ENCODE measurements at regions not wholly inside any gene's neighbourhood (a gene's known extent, or its start where the extent isn't known, plus 50 kb on each side); places are given as distances from the start of the nearest gene placed in this dataset.

DNA sequence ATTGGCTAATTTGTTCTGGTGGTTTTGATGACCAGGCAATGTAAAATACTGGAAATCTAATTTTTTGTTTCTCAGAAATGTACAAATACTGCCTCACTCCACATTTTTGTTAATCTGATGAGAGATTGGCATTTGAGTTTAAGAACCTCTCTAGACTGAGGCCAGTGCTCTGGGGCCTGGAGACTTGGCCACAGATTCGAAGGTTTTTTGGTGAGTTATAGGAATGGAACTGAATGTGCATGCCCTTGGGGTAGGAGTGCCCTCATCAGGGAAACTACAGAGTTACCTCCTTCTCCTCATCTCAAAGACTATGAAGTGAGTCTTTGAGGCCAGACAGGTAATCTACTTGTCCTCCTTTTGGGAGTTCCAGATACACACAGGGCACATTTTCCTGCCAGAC is 347.9 kb downstream of the LTN1 start:
- Histone ChIP-seq H3K4me3 (ENCODE audit: low read depth in 1 of 5, low read length in 5 of 5) (no peak overlapping the region), H3K9ac (ENCODE audit: low read length in 5 of 5) (no peak overlapping the region), H3K9me3 (ENCODE audit: control insufficient read depth in 5 of 5, low read length in 5 of 5) (peaks cover 0 to 2% (median 0%) of the 10 kb centered on the region in 5 donors), H3K27me3 (ENCODE audit: control insufficient read depth in 5 of 5, insufficient read depth in 4 of 5, low read length in 5 of 5) (no peaks in the 10 kb centered on the region), H3K27ac (ENCODE audit: low read depth, low read length) (no peak overlapping the region), H3K4me1 (ENCODE audit: control insufficient read depth in 5 of 5, insufficient read depth in 5 of 5, low read length in 5 of 5) (peaks cover 0 to 4% (median 0%) of the 10 kb centered on the region in 5 donors), H3K36me3 (ENCODE audit: control insufficient read depth in 5 of 5, insufficient read depth in 5 of 5, low read length in 5 of 5) (no peaks in the 10 kb centered on the region)

DNA sequence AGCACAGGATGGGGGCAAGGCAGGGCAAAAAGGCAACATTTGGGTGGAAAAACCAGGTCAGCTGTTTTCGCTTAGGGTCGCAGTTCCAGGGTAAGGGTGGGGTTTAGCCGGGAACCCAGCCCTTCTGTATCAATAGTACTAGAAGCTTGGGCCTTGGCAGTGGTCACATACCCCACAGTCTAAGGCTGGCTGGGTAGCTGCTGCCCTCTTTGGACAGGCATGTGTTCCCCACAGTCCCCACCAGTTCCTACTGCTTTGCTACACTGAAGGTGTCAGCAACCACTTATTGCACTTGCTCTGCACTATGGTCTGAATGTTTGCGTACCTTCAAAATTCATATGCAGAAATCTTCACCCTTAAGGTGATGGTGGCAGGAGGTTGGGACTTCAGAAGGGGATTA is 349.8 kb downstream of the LTN1 start:
- H3K27me3 ChIP-seq (ENCODE audit: control insufficient read depth in 5 of 5, insufficient read depth in 4 of 5, low read length in 5 of 5): no peaks in the 10 kb centered on the region
- H3K36me3 ChIP-seq (ENCODE audit: control insufficient read depth in 5 of 5, insufficient read depth in 5 of 5, low read length in 5 of 5): no peaks in the 10 kb centered on the region
- H3K9me3 ChIP-seq (ENCODE audit: control insufficient read depth in 5 of 5, low read length in 5 of 5): peaks cover 0 to 2% (median 0%) of the 10 kb centered on the region in 5 donors
- H3K4me1 ChIP-seq (ENCODE audit: control insufficient read depth in 5 of 5, insufficient read depth in 5 of 5, low read length in 5 of 5): peaks cover 0 to 4% (median 0%) of the 10 kb centered on the region in 5 donors
- no peak overlapping the region for H3K9ac ChIP-seq (ENCODE audit: low read length in 5 of 5)
- H3K27ac ChIP-seq (ENCODE audit: low read depth, low read length): no peak overlapping the region
- H3K4me3 ChIP-seq (ENCODE audit: low read depth in 1 of 5, low read length in 5 of 5): no peak overlapping the region

DNA sequence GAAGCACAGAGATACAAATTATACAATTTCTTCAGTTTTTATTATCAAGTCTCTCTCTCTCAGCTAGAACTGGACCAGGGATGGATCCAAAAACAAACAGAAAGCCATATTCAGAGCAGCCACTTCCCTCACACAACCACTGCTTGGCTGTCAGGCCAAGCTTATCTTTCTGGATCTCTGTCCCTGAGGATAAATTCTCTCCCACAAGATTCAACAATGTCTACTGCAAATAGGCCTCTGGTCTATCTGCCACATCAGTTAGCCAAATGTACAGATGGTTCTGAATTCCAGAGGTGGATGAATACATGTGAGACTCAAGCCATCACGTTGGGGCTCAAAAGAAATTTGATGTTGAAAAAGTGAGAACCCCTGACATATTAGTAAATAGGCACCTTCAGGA is 350.9 kb downstream of the LTN1 start:
- Histone ChIP-seq H3K9me3 (ENCODE audit: control insufficient read depth in 5 of 5, low read length in 5 of 5) (peaks cover 0 to 2% (median 0%) of the 10 kb centered on the region in 5 donors), H3K27me3 (ENCODE audit: control insufficient read depth in 5 of 5, insufficient read depth in 4 of 5, low read length in 5 of 5) (no peaks in the 10 kb centered on the region), H3K4me1 (ENCODE audit: control insufficient read depth in 5 of 5, insufficient read depth in 5 of 5, low read length in 5 of 5) (peaks cover 0 to 4% (median under 1%) of the 10 kb centered on the region in 5 donors), H3K4me3 (ENCODE audit: low read depth in 1 of 5, low read length in 5 of 5) (no peak overlapping the region), H3K9ac (ENCODE audit: low read length in 5 of 5) (no peak overlapping the region), H3K36me3 (ENCODE audit: control insufficient read depth in 5 of 5, insufficient read depth in 5 of 5, low read length in 5 of 5) (no peaks in the 10 kb centered on the region), H3K27ac (ENCODE audit: low read depth, low read length) (no peak overlapping the region)

DNA sequence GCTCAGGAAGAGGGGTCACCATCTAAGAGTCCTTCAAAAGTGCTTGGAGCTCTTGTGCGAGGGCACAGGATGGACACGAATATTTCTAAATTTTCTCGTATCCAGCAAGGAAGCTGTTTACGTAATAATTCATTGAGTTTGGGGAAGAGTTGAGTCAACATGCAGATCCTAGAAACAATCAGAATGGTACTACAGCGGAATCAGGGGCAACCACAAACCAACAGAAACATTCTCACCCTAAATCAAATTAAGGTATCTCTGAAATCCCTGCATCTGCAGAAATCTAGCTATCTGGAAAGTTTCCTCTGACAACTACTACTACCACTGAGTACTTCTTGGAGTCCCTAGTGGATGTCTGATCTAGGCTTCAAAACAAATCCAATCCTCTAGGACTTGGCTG is 352.4 kb downstream of the LTN1 start:
- no peak overlapping the region for H3K4me3 ChIP-seq (ENCODE audit: low read depth in 1 of 5, low read length in 5 of 5)

DNA sequence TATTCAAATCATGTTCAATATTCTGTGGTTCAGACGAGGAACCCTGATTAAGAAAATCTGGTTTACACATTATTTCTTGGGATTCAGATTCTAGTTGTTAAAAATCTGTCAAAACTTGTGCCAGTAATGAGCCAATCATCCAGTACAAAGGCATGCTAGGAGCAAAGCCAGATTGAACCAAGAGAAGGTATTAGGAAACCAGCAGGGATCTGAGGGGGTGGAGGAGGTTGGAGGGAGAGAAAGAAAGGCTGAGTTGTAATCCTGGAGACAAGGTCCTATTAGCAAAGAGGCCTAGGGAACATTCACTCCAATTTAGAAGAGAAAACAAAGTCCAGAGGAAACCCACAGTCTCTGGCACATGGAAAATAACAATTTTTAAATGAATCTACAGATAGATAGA is 352.9 kb downstream of the LTN1 start:
- H3K27me3 ChIP-seq (ENCODE audit: control insufficient read depth in 5 of 5, insufficient read depth in 4 of 5, low read length in 5 of 5): no peaks in the 10 kb centered on the region
- no peak overlapping the region for H3K4me3 ChIP-seq (ENCODE audit: low read depth in 1 of 5, low read length in 5 of 5)
- H3K4me1 ChIP-seq (ENCODE audit: control insufficient read depth in 5 of 5, insufficient read depth in 5 of 5, low read length in 5 of 5): peaks cover 0 to 6% (median 3%) of the 10 kb centered on the region in 5 donors
- no peaks in the 10 kb centered on the region for H3K36me3 ChIP-seq (ENCODE audit: control insufficient read depth in 5 of 5, insufficient read depth in 5 of 5, low read length in 5 of 5)
- H3K27ac ChIP-seq (ENCODE audit: low read depth, low read length): no peak overlapping the region
- no peak overlapping the region for H3K9ac ChIP-seq (ENCODE audit: low read length in 5 of 5)
- peaks cover 0 to 2% (median 0%) of the 10 kb centered on the region in 5 donors for H3K9me3 ChIP-seq (ENCODE audit: control insufficient read depth in 5 of 5, low read length in 5 of 5)

More for the DNA sequence above, 352.4 kb downstream of the LTN1 start:
- Histone ChIP-seq H3K36me3 (ENCODE audit: control insufficient read depth in 5 of 5, insufficient read depth in 5 of 5, low read length in 5 of 5) (no peaks in the 10 kb centered on the region), H3K27me3 (ENCODE audit: control insufficient read depth in 5 of 5, insufficient read depth in 4 of 5, low read length in 5 of 5) (no peaks in the 10 kb centered on the region), H3K9me3 (ENCODE audit: control insufficient read depth in 5 of 5, low read length in 5 of 5) (peaks cover 0 to 2% (median 0%) of the 10 kb centered on the region in 5 donors), H3K4me1 (ENCODE audit: control insufficient read depth in 5 of 5, insufficient read depth in 5 of 5, low read length in 5 of 5) (peaks cover 0 to 4% (median 3%) of the 10 kb centered on the region in 5 donors), H3K9ac (ENCODE audit: low read length in 5 of 5) (no peak overlapping the region), H3K27ac (ENCODE audit: low read depth, low read length) (no peak overlapping the region)

DNA sequence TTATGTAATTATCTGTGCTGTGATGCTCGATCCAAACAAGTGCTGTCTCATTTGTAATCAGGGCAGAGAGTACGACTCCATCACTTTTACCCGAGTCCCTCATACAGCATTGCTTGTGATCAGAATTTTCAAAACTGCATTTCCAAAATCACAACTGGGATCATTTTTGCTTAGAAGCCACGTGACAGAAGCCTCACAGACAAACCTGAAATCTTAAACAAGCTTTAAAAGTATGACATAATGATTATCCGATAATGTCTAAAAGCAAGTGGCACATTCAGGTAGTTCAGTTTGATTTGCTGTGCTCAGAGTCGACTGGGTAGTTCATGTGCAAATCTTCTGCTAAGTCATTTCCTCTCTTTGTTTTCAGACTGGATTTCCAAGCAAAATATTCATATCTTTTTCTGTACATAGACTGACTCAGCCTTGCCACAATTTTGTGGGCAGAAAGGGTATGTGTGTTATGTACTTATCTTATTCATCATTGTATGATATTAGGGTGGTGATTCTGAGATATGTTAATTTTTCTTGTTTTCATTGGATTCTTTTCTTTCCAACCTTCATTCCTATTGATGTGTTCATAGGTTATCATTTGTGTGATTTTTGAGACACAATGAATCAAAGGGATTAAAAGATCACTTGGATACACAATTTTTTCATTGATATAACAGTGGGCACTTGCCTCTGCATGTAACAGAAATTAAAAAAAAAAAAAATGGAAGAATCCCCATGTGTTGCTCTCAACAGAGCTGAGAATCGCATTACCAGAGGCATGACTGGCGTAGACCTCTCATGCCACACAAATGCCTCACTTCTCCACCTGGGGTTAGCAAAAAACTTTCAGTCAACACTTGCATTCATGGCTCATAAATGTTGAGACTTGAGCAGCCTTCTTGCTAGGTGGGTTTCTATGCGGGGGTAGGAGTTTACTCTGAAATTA is 355.7 kb downstream of the LTN1 start:
- Histone ChIP-seq H3K36me3 (ENCODE audit: control insufficient read depth in 5 of 5, insufficient read depth in 5 of 5, low read length in 5 of 5) (no peaks in the 10 kb centered on the region), H3K27me3 (ENCODE audit: control insufficient read depth in 5 of 5, insufficient read depth in 4 of 5, low read length in 5 of 5) (no peaks in the 10 kb centered on the region), H3K27ac (ENCODE audit: low read depth, low read length) (no peak overlapping the region), H3K4me1 (ENCODE audit: control insufficient read depth in 5 of 5, insufficient read depth in 5 of 5, low read length in 5 of 5) (peaks cover 1 to 22% (median 15%) of the 10 kb centered on the region in 5 donors), H3K9me3 (ENCODE audit: control insufficient read depth in 5 of 5, low read length in 5 of 5) (no peaks in the 10 kb centered on the region), H3K4me3 (ENCODE audit: low read depth in 1 of 5, low read length in 5 of 5) (no peak overlapping the region), H3K9ac (ENCODE audit: low read length in 5 of 5) (no peak overlapping the region)

DNA sequence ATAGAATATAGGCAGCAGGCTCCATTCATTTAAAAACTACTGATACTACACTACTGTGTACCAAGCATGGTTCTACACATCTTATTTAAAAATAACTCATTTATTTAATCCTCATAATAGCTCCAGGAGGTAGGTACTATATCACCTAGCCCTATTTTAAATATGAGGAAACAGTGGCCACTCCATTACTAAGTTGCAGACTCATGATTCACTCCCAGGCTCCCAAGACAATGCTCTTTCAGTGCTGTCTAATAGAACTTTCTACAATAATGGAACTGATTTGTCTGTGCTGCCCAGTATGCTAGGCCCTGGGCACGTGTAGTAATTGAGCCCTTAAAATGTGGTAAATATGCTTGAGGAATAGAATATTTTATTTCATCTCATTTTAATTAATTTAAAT is 357.1 kb downstream of the LTN1 start:
- Histone ChIP-seq H3K36me3 (ENCODE audit: control insufficient read depth in 5 of 5, insufficient read depth in 5 of 5, low read length in 5 of 5) (no peaks in the 10 kb centered on the region), H3K27me3 (ENCODE audit: control insufficient read depth in 5 of 5, insufficient read depth in 4 of 5, low read length in 5 of 5) (no peaks in the 10 kb centered on the region), H3K27ac (ENCODE audit: low read depth, low read length) (no peak overlapping the region), H3K4me1 (ENCODE audit: control insufficient read depth in 5 of 5, insufficient read depth in 5 of 5, low read length in 5 of 5) (peaks cover 1 to 22% (median 15%) of the 10 kb centered on the region in 5 donors), H3K9me3 (ENCODE audit: control insufficient read depth in 5 of 5, low read length in 5 of 5) (no peaks in the 10 kb centered on the region), H3K4me3 (ENCODE audit: low read depth in 1 of 5, low read length in 5 of 5) (no peak overlapping the region), H3K9ac (ENCODE audit: low read length in 5 of 5) (no peak overlapping the region)

DNA sequence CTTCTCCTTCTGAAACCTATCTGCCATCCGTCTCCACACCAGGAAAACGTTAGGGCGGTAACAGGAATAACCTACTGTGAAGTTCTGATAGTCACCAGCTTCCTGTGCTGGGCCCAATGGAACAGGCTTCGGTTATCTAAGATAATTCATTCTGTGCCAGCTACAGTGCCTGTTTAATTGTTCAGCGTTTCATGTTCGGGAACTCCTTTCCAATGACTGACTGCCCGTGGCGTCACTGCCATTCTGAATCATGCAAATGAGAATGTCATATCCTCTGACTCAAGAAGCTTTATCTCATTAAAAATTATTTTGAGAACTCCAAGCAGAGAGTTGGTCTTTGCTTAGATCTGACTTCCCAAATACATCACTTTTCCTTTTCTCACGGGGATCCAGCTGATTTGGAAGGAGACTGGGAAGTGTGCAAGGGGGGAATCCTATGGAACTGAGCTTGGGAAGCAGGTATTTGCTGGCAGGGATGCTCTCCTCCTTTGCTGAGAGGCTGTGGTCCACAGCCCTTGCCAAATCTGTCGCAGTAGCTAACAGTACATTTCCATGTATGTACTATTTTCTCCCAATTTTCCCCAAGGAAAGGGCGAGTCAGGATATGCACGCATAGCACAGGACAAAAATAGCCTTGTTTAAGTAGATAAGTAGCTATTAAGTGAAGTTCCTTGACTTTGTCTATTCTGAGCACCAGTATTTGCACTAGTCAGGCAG is 358.7 kb downstream of the LTN1 start:
- Histone ChIP-seq H3K4me1 (ENCODE audit: control insufficient read depth in 5 of 5, insufficient read depth in 5 of 5, low read length in 5 of 5) (peaks cover 1 to 22% (median 13%) of the 10 kb centered on the region in 5 donors), H3K9me3 (ENCODE audit: control insufficient read depth in 5 of 5, low read length in 5 of 5) (no peaks in the 10 kb centered on the region), H3K27me3 (ENCODE audit: control insufficient read depth in 5 of 5, insufficient read depth in 4 of 5, low read length in 5 of 5) (no peaks in the 10 kb centered on the region), H3K27ac (ENCODE audit: low read depth, low read length) (peak overlapping the region; percentile 19), H3K4me3 (ENCODE audit: low read depth in 1 of 5, low read length in 5 of 5) (no peak overlapping the region), H3K36me3 (ENCODE audit: control insufficient read depth in 5 of 5, insufficient read depth in 5 of 5, low read length in 5 of 5) (no peaks in the 10 kb centered on the region), H3K9ac (ENCODE audit: low read length in 5 of 5) (no peak overlapping the region)

DNA sequence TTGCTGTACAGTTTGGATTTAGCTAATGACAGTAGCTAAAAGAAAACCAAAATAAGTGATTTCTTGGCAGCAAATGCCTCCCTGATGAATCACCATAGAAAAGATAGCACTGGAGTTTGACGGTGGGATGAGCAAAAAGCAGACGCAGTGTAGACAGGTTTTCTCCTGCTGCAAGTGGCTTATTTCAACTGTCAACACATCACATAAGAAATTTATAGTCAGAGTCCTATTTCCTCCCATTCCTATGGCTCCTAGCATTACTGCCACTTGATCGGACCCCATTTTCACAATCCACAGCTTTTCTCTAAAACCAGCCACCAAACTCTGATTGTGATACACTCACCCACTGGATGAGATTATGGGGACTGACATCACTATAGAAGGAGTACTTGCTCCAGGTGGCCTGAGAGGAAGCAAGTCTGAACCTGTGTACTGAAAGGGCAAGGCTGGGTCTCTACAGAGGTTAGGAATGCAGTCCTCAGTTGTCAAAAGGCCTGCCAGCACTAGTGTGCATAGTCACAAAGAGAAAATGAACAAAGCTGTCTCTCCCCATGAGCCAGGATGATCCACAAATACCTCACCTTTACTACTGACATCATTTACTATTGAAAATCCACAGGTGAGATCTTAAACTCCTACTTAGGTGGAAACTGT is 359.8 kb downstream of the LTN1 start:
- no peaks in the 10 kb centered on the region for H3K36me3 ChIP-seq (ENCODE audit: control insufficient read depth in 5 of 5, insufficient read depth in 5 of 5, low read length in 5 of 5)
- H3K27ac ChIP-seq (ENCODE audit: low read depth, low read length): peak overlapping the region; percentile 74
- H3K4me3 ChIP-seq (ENCODE audit: low read depth in 1 of 5, low read length in 5 of 5): peak overlapping the region in 2 of 5 donors; percentile 4 to 35
- peaks cover 1 to 22% (median 13%) of the 10 kb centered on the region in 5 donors for H3K4me1 ChIP-seq (ENCODE audit: control insufficient read depth in 5 of 5, insufficient read depth in 5 of 5, low read length in 5 of 5)
- peak overlapping the region in 3 of 5 donors; percentile 25 to 48 (median 39) for H3K9ac ChIP-seq (ENCODE audit: low read length in 5 of 5)
- no peaks in the 10 kb centered on the region for H3K27me3 ChIP-seq (ENCODE audit: control insufficient read depth in 5 of 5, insufficient read depth in 4 of 5, low read length in 5 of 5)
- H3K9me3 ChIP-seq (ENCODE audit: control insufficient read depth in 5 of 5, low read length in 5 of 5): no peaks in the 10 kb centered on the region

All from subcutaneous abdominal adipose tissue (tissue), 5 donors.